HFFc6 (cell line): ENCODE measurements at regions not wholly inside any gene's neighbourhood (a gene's known extent, or its start where the extent isn't known, plus 50 kb on each side); places are given as distances from the start of the nearest gene placed in this dataset. TPM values are rescaled to one million over a fixed set of nuclear protein-coding genes. Genes with fewer than 3 reads are reported as not detected.
"Not testable (repeated sequence)": the region's sequence is repeated elsewhere in the genome, so short reads cannot be mapped to it uniquely, and the experiment has no call there.

ENCODE experiments used
- DNase-seq: peaks from one replicate; pipeline ENCODE4 v3.0.0-alpha.2; 2018
- H3K27ac Mint-ChIP-seq: 2 replicates; pipeline ENCODE4 v1.8.0; 2020; ENCODE audit warnings: mild to moderate bottlenecking, mixed read lengths
- H3K27me3 Mint-ChIP-seq: 2 replicates; pipeline ENCODE4 v1.8.0; 2021; ENCODE audit warnings: mild to moderate bottlenecking, moderate library complexity, mixed read lengths; ENCODE audit not compliant: insufficient read depth
- H3K36me3 Mint-ChIP-seq: 2 replicates; pipeline ENCODE4 v1.8.0; 2021; ENCODE audit warnings: low read depth, mixed read lengths
- H3K4me1 Mint-ChIP-seq: 2 replicates; pipeline ENCODE4 v1.8.0; 2020; ENCODE audit warnings: low read depth, mixed read lengths
- H3K4me3 Mint-ChIP-seq: 2 replicates; pipeline ENCODE4 v1.8.0; 2020; ENCODE audit warnings: mild to moderate bottlenecking, moderate library complexity, mixed read lengths
- H3K9me3 Mint-ChIP-seq: 2 replicates; pipeline ENCODE4 v1.8.0; 2020; ENCODE audit warnings: mild to moderate bottlenecking, mixed read lengths
- microRNA-seq: library from miRNA; unstranded; fragments of <30 nt; microRNA quantifications from one replicate; pipeline ENCODE4, GENCODE V29; 2019
- TF ChIP-seq, protein P1 (sequence below): fragments of 200-600 bp; sonication (generic); IDR thresholded peaks from 2 replicates; pipeline ENCODE4 v1.5.0; 2021; ENCODE audit warnings: antibody characterized with exemption, mild to moderate bottlenecking

DNA sequence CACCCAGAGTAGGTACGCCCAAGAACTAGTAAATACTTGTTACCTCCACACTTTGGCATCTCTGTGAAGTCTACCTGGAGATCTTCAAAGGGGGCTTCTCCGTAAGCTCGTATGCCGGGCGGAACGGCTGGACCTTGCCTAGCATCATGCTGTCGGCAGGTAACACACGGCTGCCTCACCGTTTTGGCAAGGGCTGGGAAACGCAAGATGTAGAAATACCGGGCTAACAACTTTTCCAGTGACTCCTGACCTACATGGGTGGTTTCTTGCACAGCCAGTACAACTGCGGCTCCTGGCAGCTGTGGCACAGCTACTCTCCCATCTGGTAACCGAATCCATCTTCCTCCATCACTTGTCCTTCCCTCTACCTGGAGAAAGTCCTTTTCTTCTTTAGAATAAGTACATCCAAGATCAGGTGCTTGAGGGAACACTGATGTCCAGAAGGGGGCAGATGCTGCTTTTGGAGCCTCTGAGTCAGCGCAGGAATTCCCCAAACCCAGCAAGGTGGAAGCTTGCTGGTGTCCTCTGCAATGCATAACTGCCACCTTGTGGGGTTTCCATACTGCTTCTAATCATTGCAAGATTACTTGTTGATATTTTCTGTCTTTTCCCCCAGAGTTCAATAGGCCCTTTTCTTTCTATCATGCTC, 59.7 kb upstream of the FRG2C start:
- not testable (repeated sequence) for DNase-seq, H3K9me3 Mint-ChIP-seq

DNA sequence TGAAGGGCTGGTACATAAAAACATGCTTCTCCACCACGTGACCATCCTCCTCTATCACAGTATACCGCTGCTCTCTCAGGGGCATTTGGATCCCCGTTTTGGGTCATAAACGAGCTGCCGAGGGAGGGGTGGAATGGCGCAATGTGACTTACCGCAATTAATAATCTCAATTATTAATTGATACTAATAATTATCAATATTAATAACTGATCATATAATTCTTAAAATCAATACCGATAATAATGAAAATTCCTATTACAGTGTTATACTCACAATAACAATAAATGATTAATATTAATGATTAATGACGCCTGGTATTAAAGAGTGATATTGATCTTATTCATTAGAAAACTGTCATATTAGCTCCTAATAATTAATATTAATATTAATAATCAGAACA, 56.1 kb upstream of the FRG2C start:
- not testable (repeated sequence) for H3K4me1 Mint-ChIP-seq, H3K36me3 Mint-ChIP-seq, H3K4me3 Mint-ChIP-seq, DNase-seq, H3K9me3 Mint-ChIP-seq, H3K27me3 Mint-ChIP-seq, H3K27ac Mint-ChIP-seq

More for the DNA sequence above, 59.7 kb upstream of the FRG2C start:
- H3K27me3 Mint-ChIP-seq, H3K4me1 Mint-ChIP-seq, H3K27ac Mint-ChIP-seq, H3K36me3 Mint-ChIP-seq, H3K4me3 Mint-ChIP-seq: not testable (repeated sequence)
- TF ChIP-seq, protein P1, sequence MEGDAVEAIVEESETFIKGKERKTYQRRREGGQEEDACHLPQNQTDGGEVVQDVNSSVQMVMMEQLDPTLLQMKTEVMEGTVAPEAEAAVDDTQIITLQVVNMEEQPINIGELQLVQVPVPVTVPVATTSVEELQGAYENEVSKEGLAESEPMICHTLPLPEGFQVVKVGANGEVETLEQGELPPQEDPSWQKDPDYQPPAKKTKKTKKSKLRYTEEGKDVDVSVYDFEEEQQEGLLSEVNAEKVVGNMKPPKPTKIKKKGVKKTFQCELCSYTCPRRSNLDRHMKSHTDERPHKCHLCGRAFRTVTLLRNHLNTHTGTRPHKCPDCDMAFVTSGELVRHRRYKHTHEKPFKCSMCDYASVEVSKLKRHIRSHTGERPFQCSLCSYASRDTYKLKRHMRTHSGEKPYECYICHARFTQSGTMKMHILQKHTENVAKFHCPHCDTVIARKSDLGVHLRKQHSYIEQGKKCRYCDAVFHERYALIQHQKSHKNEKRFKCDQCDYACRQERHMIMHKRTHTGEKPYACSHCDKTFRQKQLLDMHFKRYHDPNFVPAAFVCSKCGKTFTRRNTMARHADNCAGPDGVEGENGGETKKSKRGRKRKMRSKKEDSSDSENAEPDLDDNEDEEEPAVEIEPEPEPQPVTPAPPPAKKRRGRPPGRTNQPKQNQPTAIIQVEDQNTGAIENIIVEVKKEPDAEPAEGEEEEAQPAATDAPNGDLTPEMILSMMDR = peak; percentile 39; the same call in 1 of the 2 replicates

DNA sequence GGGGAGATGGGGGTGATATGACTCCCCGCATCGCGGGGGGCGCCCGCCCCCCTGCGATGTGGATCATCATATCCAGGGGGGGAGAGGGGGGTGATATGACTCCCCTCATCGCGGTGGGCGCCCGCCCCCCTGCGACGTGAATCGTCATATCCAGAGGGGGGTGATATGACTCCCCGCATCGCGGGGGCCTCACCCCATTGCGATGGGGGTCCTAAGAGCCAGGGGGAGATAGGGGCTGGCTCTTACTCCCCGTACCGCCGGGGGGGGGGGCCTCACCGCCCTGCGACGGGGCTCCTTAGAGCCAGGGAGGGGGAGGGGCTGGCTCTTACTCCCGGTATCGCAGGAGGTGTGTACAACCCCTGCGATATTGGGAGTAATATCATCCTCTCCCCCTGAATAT, 54.5 kb upstream of the FRG2C start:
- not testable (repeated sequence) for H3K27me3 Mint-ChIP-seq, H3K9me3 Mint-ChIP-seq

DNA sequence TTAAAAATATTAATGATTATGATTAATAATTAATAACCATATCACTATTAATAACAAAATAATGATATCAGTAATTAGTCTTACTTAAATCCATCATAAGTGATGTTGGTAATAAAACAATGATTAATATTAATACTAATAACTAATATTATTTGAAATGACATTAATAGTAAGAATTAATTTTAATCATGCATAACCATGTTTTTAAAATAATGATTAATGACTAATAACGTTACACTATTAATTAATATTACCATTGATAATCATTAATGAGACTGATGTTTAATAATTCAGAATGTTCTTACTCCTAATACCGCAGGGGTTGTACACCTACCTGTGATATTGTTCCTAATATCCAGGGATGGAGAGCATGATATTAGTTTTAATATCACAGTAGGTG, 53.4 kb upstream of the FRG2C start:
- Mint-ChIP-seq H3K9me3 (peaks cover 4% of the 10 kb centered on the region; the same call in 1 of the 2 replicates), H3K27me3 (peaks cover 2% of the 10 kb centered on the region; the same call in 1 of the 2 replicates), H3K36me3 (no peaks in the 10 kb centered on the region), H3K27ac (no peak overlapping the region), H3K4me1 (no peaks in the 10 kb centered on the region; the same call in 1 of the 2 replicates), H3K4me3 (no peak overlapping the region)
- TF ChIP-seq, protein P1 = no peak
- no peak for DNase-seq

More for the DNA sequence above, 54.5 kb upstream of the FRG2C start:
- not testable (repeated sequence) for H3K36me3 Mint-ChIP-seq, DNase-seq, H3K4me1 Mint-ChIP-seq, H3K27ac Mint-ChIP-seq, H3K4me3 Mint-ChIP-seq

DNA sequence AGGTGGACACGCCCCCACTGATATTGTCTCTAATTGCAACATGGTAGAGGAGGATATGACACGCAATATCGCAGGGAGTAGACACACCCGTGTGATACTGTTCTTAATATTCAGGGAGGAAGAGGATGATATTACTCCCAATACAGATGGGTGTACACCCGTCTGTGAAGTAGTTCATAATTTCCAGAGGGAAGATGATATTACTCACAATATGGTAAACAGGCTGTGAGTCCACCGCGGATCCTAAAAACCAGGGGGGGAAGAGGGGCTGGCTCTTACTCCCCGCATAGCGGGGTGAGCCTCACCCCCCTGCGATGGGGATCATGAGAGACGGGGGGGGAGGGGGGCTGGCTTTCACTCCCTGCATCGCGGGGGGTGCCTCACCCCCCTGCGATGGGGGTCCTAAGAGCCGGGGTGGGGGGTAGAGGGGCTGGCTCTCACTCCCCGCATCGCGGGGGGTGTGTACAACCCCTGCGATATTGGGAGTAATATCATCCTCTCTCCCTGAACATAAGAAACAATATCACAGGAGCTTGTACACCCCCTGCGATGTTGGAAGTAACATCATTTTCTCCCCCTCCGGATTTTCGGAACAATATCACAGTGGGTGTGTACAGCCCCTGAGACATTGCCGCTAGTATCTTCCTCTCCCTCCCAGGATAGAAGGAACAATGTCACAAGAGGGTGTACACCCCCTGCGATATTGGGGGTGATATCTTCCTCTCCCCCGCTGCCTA, 52.2 kb upstream of the FRG2C start:
- H3K27ac Mint-ChIP-seq, DNase-seq, H3K9me3 Mint-ChIP-seq, H3K27me3 Mint-ChIP-seq, H3K4me1 Mint-ChIP-seq, H3K4me3 Mint-ChIP-seq, H3K36me3 Mint-ChIP-seq: not testable (repeated sequence)

Small RNA genes in the stretch of these regions (microRNA-seq; reads per million reads assigned to microRNA genes)
- not detected for gene MIR4444-2
